OCI-LY7 (cell line): ENCODE measurements at regions not wholly inside any gene's neighbourhood (a gene's known extent, or its start where the extent isn't known, plus 50 kb on each side); places are given as distances from the start of the nearest gene placed in this dataset.
"Not testable (repeated sequence)": the region's sequence is repeated elsewhere in the genome, so short reads cannot be mapped to it uniquely, and the experiment has no call there.

Experiments used
- BruUV-seq: library from RNA; stranded (reverse); fragments of 400-500 nt; replicated peaks from 2 replicates; lab custom pipeline; 2021; lab: Mats Ljungman, UMichigan
- CTCF ChIA-PET: fragments of 300-600 bp; sonication (Branson Sonifier 250); formaldehyde crosslinking; loops from one replicate; lab custom pipeline; 2022; ENCODE audit warnings: antibody characterized with exemption; ENCODE audit not compliant: unreplicated experiment; lab: Charles Lee
- POLR2A ChIA-PET: fragments of 300-600 bp; sonication (Branson Sonifier 250); formaldehyde crosslinking; loops from one replicate; lab custom pipeline; 2022; ENCODE audit warnings: antibody characterized with exemption; lab: Charles Lee
- DNase-seq: peaks from one replicate; pipeline ENCODE4 v3.0.0-alpha.2; 2015; ENCODE audit warnings: low spot score
- H2AFZ ChIP-seq: fragments of 200-600 bp; sonication (generic), shearing (Covaris generic); 2 replicates; pipeline ENCODE4 v1.6.1; 2014; ENCODE audit warnings: mild to moderate bottlenecking, antibody characterized with exemption, low read length, moderate library complexity
- H3K27ac ChIP-seq: fragments of 200-600 bp; sonication (generic); 2 replicates; pipeline ENCODE4 v1.5.1; 2014; ENCODE audit warnings: mixed run types, low read depth, mild to moderate bottlenecking, moderate library complexity, low read length, inconsistent platforms; ENCODE audit not compliant: poor library complexity, severe bottlenecking
- H3K36me3 ChIP-seq: fragments of 200-600 bp; sonication (generic); 2 replicates; pipeline ENCODE4 v1.6.1; 2014; ENCODE audit warnings: mild to moderate bottlenecking, antibody characterized with exemption, low read length, moderate library complexity, mixed read lengths; ENCODE audit not compliant: insufficient read depth
- H3K4me1 ChIP-seq: fragments of 200-600 bp; sonication (generic); 2 replicates; pipeline ENCODE4 v1.5.1; 2014; ENCODE audit warnings: mild to moderate bottlenecking, low read length; ENCODE audit not compliant: insufficient read depth, poor library complexity, severe bottlenecking
- H3K4me2 ChIP-seq: fragments of 200-600 bp; sonication (generic); 2 replicates; pipeline ENCODE4 v1.6.1; 2014; ENCODE audit warnings: mild to moderate bottlenecking, low read length
- H3K4me3 ChIP-seq: fragments of 200-600 bp; sonication (generic); 2 replicates; pipeline ENCODE4 v1.5.1; 2014; ENCODE audit warnings: mild to moderate bottlenecking, low read depth, low read length; ENCODE audit not compliant: poor library complexity, severe bottlenecking
- H3K79me2 ChIP-seq: fragments of 200-600 bp; sonication (generic); 2 replicates; pipeline ENCODE4 v1.6.1; 2016; ENCODE audit warnings: low read depth, mild to moderate bottlenecking, low read length, moderate library complexity, mixed read lengths; ENCODE audit not compliant: insufficient read depth
- H3K9me2 ChIP-seq: fragments of 200-600 bp; sonication (generic); 2 replicates; pipeline ENCODE4 v1.6.1; 2016; ENCODE audit warnings: mild to moderate bottlenecking, low read length, mixed read lengths; ENCODE audit not compliant: insufficient read depth
- H3K9me3 ChIP-seq: fragments of 200-600 bp; sonication (generic); 2 replicates; pipeline ENCODE4 v1.6.1; 2014; ENCODE audit warnings: mild to moderate bottlenecking, mixed run types, low read length, mixed read lengths
- H4K20me1 ChIP-seq: fragments of 200-600 bp; sonication (generic); 2 replicates; pipeline ENCODE4 v1.6.1; 2014; ENCODE audit warnings: mild to moderate bottlenecking, antibody characterized with exemption, low read length, moderate library complexity, mixed read lengths; ENCODE audit not compliant: insufficient read depth
- CTCF ChIP-seq: fragments of 200-600 bp; sonication (generic); conservative IDR thresholded peaks from 2 replicates; pipeline ENCODE4 v1.5.1; 2014; ENCODE audit warnings: mild to moderate bottlenecking, antibody characterized with exemption, low read length, moderate library complexity, mixed read lengths
- EZH2phosphoT487 ChIP-seq: fragments of 200-600 bp; sonication (generic); IDR thresholded peaks from 2 replicates; pipeline ENCODE4 v1.6.1; 2018; ENCODE audit warnings: low read depth, borderline replicate concordance, mild to moderate bottlenecking, mixed run types, antibody characterized with exemption, low read length, moderate library complexity, mixed read lengths
- intact Hi-C: fragments of 100-400 bp; cut with micrococcal nuclease; formaldehyde crosslinking; loops from one replicate; pipeline ENCODE4 v1.10.0; 2022; ENCODE audit not compliant: unreplicated experiment

- Histone ChIP-seq H2AFZ (no peak overlapping the region), H3K9me3 (no peaks in the 10 kb centered on the region), H3K4me3 (no peak overlapping the region), H4K20me1 (no peaks in the 10 kb centered on the region), H3K36me3 (no peaks in the 10 kb centered on the region), H3K4me2 (no peak overlapping the region), H3K4me1 (no peaks in the 10 kb centered on the region), H3K9me2 (no peaks in the 10 kb centered on the region), H3K79me2 (no peaks in the 10 kb centered on the region), H3K27ac (no peak overlapping the region)
- DNase-seq, result no peak
- ChIA-PET CTCF (no interaction called here), POLR2A (no interaction called here)
- no peak for TF ChIP-seq EZH2phosphoT487
- no peak for TF ChIP-seq CTCF
- no TSS peak for BruUV-seq
- intact Hi-C loops, result no loop called here
Observed at GRCh38 chr2:82330155-82330554, 2025.6 kb upstream of the LRRTM1 start.

- BruUV-seq, H3K9me3 ChIP-seq, H3K27ac ChIP-seq, H3K36me3 ChIP-seq, H3K9me2 ChIP-seq, H3K4me1 ChIP-seq, H3K4me3 ChIP-seq, DNase-seq, H3K79me2 ChIP-seq, H3K4me2 ChIP-seq, H4K20me1 ChIP-seq, CTCF ChIA-PET, intact Hi-C loops, H2AFZ ChIP-seq: not testable (repeated sequence)
- POLR2A ChIA-PET, result interaction anchor here (0.6 kb wide), 1 partner anchor 178 kb away, joined by 3 read pairs; no protein-coding TSS in a partner anchor
Observed at GRCh38 chr2:82326180-82326767, 2021.7 kb upstream of the LRRTM1 start.

GRCh38 chr2:82320296-82320695 is 2015.7 kb upstream of the LRRTM1 start:
- Histone ChIP-seq H2AFZ (no peak overlapping the region), H3K4me1 (no peaks in the 10 kb centered on the region), H3K4me3 (no peak overlapping the region), H3K36me3 (no peaks in the 10 kb centered on the region), H3K4me2 (no peak overlapping the region), H3K27ac (no peak overlapping the region), H3K79me2 (no peaks in the 10 kb centered on the region), H4K20me1 (no peaks in the 10 kb centered on the region), H3K9me2 (no peaks in the 10 kb centered on the region), H3K9me3 (no peaks in the 10 kb centered on the region)
- CTCF ChIA-PET, result no interaction called here
- TF ChIP-seq EZH2phosphoT487 (no peak), CTCF (no peak)
- intact Hi-C loops, result no loop called here
- no peak for DNase-seq
- POLR2A ChIA-PET, result no interaction called here
- no TSS peak for BruUV-seq
